Right lung (tissue), 2 donors: ENCODE measurements at regions not wholly inside any gene's neighbourhood (a gene's known extent, or its start where the extent isn't known, plus 50 kb on each side); places are given as distances from the start of the nearest gene placed in this dataset.

Experiments used
- DNase-seq, 2 donors: peaks; one replicate each; pipeline ENCODE4 v3.0.0-alpha.2; 2013

DNA sequence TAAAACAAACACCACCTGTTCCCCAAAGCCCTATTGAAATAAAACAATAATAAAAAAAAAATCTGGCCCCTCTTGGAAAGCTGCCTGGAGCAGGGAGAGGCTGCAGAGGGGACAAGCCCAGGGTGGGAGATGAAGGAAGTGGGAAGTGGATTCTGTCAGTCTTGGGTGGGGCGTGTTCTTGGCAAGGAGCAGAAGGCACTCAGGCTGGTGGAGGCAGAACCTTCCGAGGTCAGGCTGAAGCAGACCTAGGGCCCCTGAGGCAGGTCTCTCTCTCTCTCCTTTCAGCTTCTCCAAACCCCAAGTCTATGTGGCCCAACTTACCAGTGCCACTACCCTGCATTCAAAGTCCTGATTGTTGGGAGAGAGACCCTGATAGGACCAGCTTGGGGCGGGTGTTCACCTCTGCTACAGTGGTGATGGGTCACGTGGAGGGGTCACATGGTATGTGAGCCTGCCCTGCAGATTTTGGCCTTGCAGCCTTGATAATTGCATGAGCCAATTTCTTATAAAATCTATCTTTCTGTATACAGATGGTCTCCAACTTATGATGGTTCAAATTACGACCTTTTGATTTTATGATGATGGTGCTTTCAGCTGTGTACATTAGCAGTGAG, 145.4 kb upstream of the C1orf174 start:
- DNase-seq: no peak

- no peak for DNase-seq
These were observed 146.9 kb upstream of the C1orf174 start for GRCh38 chr1:4046836-4047461.

DNA sequence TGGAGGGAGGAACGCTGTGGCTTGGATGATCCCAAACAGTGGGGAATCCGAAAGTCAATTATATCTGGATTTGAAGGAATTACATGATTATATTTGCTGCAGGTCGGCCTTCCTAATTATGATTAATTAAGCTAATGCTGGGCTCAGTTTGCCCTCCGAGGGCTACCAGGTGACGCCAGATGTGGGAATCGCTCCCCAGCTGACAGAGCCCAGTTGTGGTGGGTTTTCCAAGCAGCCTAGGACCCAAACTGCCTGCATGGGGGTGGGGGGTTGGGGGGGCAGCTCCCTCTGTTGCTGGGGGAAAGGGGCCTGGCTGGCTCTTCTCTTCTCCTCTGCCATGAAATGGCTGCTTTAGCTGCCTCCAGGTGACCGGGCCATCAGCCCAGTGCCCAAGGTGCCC, 147.6 kb upstream of the C1orf174 start:
- DNase-seq: no peak

- DNase-seq: no peak
These were observed 148.0 kb upstream of the C1orf174 start for GRCh38 chr1:4048076-4048475.

- no peak for DNase-seq
These were observed 148.8 kb upstream of the C1orf174 start for GRCh38 chr1:4048921-4049320.

DNA sequence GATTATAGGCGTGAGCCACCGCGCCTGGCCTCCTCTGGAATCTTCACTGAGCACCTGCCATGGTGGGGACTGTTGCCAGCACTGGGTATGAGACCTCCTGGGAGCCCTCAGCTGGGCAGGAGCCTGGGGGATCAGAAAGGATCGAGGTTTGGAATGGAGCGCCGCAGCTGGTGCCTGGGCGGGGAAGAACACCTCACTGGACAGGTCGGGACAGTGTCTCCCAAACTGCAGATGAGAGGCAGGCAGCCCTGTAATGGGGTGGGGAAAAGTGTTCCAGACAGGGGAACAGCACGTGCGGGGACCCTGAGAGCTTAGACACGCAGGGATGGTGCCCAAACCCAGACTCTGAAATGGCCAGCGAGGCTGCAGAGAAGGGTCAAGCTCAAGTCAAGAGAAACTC, 150.9 kb upstream of the C1orf174 start:
- DNase-seq: no peak

DNA sequence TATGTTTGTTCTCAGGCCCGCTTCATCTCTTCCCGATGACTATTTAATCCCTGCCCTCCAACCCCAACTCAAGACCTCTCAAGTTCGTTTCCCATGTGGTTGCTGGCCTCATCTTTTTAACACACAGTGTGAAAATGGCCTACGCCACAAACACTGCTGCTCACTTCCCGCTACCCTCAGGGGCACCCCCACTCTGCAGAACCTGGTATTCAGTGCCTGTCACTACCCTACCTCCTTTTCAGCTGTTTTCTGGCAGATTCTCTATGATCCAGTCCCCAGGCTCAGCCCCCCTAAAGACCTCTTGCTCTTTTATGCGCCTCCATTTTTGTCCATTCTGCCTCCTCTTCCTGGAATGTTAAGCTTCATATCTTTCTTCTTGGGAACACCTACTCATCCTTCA, 152.6 kb upstream of the C1orf174 start:
- no peak for DNase-seq

- DNase-seq: no peak
These were observed 153.2 kb upstream of the C1orf174 start for GRCh38 chr1:4053160-4053748.

DNA sequence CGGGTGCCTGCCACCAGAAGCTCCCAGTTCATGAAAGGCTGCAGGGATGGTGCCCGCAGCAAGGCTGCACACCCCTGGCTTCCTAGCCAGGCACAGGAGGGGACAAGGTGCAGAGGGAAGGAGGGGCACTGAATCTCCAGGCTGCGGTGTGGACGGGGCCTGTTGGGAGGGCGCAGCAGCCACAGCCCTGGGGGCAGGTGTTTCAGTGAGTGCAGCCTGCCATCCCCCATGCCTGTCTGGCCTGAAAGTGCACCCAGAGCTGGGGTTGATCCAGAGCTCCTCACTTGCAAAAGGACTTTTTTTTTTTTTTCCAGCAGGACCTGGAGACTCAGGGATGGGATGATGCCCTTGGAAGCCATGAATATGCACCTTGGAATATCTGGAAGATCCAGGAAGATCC, 153.7 kb upstream of the C1orf174 start:
- DNase-seq: no peak

- DNase-seq: no peak
These were observed 155.4 kb upstream of the C1orf174 start for GRCh38 chr1:4055294-4055967.

DNA sequence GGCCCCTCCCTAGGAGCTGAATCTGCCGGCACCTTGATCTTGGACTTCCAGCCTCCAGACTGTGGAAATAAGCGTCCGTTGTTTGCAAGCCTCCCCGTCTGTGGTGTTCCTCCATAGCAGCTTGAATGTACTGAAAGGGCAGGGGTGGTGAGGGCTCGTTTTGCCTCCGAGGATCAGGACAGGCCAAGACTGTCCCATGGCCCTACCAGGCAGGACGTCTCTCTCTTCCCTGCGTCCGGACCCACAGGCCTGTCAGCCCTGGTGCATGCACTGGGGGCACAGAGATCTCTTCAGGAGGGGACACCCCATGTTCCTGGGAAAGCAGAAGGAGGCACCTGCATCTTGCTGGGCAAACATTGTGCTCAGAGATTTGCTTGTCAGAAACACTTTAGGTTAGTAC, 156.3 kb upstream of the C1orf174 start:
- no peak for DNase-seq

DNA sequence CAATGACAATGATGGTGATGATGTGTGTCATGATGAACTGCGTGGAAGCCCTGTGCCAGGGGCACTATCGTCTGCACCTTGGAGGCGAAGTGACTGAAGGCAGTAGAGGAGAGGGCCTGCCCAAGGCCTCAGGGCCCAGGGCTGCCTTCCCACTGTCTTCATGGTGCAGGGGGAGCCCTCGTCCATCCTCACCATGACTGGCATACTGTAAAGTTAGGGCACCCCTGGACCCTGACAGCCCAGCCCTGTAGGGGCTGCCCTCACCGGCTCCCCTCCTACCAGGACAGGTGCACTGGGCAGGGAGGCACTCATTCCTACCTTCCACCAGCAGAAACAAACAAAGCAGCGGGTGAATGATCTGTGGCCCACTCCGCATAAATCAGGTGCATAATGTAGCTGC, 156.9 kb upstream of the C1orf174 start:
- no peak for DNase-seq

DNA sequence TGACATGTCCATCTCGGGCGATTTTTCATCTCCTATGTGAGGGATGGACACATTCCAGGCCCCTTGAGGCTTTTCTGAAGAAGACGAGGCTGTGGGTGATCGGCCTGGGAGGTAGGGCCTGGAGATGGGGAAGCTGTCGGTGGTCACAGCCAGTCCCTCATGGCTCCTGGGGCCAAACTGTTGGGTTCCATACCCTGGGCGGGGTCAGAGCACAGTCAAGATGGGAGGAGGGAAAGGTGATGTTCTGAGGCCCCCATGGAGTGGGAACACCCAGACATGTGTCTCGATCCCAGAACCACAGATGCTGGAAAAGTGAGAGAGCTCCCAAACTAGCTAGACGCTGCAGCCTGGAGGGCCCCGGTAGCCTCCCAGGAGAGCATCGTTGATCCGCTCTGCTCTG, 157.5 kb upstream of the C1orf174 start:
- no peak for DNase-seq

- no peak for DNase-seq
These were observed 158.1 kb upstream of the C1orf174 start for GRCh38 chr1:4058122-4058521.

DNA sequence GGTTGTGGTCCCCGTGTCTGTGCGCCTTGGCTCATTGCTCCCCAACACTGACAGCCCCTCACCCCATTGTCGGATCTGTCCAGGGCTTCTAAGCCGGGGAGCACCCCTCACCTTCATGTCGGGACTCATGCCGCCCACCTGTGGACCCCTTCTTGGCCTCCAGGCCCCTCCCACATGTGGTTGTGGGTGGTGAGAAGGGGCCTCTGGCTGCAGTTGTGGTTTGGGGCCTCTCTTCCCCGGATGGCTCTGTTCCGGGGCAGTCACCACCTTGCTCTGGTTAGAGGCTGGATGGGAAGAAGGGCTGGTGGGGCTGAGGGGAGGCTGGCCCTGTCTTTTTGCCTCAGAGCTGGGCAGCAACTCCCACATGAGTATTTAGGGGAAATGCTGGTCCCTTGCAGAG, 158.6 kb upstream of the C1orf174 start:
- no peak for DNase-seq

DNA sequence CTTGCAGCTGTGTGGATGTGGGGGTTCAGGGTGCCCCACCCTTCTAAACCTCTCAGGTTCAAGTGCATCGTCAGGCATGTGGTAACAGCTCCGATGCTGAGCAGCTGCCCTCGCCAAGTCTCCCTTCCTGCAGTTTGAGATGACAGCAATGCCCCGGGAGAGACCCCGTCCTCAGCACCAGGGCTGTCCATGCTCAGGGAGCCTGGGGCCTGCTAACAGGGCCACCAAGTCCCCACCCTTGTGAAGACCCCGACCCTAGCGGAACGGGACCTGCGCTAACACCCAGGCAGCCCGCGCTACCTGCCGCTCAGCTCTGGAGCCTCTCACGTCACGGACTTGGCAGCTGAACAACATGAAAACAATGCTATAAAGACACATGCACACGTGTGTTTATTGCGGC, 159.2 kb upstream of the C1orf174 start:
- DNase-seq: no peak

- no peak for DNase-seq
These were observed 160.8 kb upstream of the C1orf174 start for GRCh38 chr1:4060850-4061249.

GRCh38 chr1:4061521-4062031, 161.5 kb upstream of the C1orf174 start:
- DNase-seq: no peak

DNA sequence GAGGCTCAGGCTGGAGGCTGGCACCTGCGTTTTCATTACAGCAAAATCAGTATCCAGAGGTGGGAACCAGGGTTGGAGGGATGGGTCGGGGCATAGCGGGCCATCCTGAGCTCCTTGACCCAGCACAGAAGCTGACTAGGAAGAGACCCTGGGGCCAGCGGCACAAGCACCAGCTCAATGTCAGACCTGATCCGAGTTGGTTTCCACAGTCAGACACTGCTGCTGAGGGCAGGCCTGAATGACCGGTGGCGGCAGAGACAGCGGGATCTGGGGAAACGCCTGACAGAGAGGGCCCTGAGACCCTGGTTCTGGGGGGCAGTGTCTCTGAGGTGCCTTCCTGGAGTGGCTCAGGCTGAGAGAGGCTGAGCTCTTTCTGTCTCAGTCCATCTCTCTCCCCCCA, 162.0 kb upstream of the C1orf174 start:
- no peak for DNase-seq

- no peak for DNase-seq
These were observed 162.5 kb upstream of the C1orf174 start for GRCh38 chr1:4062560-4062959.

- no peak for DNase-seq
These were observed 162.9 kb upstream of the C1orf174 start for GRCh38 chr1:4062992-4063391.

- no peak for DNase-seq
These were observed 163.4 kb upstream of the C1orf174 start for GRCh38 chr1:4063516-4063915.
